Limb (tissue), 2 donors: ENCODE measurements at regions not wholly inside any gene's neighbourhood (a gene's known extent, or its start where the extent isn't known, plus 50 kb on each side); places are given as distances from the start of the nearest gene placed in this dataset.

Experiments used
- DNase-seq, 2 donors: peaks; one replicate each; pipeline ENCODE4 v3.0.0-alpha.2; 2016; ENCODE audit errors: extremely low spot score in 2 of 2

DNA sequence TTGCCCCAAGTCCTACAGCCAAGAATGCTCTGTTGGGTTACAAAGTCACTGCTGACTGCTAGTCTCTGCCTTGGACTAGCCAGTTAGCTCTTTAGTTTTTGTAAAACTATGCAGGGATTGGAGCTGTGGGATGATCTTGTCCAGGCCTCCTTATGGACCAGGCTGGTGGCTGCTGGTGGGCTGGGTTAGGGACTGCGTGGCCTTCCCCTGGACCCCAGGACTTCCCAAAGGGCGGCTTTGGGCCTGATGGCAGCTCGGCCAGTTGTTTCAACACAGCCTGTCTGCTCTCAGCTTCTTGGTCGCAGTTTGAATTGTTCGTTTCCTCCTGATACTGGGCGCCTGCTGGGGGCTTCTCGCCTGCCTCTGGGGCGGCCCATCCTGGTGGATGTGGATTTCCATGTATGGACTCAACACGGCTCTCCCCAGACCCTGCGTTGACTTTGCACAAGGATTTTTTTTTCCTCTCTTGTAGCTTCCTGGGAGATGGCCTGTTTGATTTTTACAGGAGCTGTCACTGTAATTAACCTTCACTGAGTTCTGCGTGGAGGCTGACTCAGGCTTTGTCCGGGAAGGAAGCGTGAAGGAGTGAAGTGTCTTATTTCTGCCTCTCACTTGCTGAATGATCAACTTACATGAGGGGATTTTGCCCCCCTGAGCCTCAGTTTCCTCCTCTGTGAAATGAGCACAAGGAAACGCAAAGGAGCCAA, 91.9 kb upstream of the NEURL1B start:
- DNase-seq, result no peak

DNA sequence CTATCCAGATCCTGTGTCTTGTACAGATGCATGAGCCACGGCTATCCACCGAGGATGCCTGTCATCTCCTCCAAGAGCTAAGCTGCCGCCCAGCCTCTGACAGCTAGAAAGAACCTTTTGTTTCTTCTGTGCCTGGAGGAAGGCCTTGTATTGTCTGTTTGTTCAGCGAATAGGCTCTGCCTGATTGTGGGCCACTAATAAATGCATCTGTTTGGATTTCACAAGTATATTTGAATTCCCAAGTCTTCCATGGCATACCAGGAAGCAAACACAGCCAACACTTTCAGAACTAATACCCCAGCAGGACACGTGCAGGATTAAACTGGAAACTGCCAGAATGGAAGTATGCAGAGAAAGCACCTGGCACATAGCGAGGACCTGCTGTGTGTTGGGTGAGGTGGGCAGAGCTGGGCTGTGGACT, 92.7 kb upstream of the NEURL1B start:
- DNase-seq, result no peak

DNA sequence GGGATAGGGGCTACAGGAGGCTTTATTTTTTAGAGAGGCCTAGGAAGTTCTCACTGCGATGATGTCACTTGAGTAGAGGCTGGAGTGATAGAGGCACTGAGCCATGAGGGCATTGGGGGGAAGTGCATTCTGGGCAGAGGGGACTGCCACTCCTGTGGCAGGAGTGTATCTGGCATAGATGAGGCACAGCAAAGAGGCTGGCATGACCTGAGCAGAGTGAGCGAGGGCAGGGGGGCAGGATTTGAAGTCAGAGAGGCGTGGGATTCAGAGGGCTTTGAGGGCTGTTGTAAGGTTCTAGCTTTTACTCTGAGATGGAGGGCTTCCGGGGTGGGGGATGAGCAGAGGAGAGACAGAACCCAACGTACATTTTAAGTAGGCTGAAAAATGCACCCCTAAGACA, 91.9 kb upstream of the SH3PXD2B start:
- no peak for DNase-seq

DNA sequence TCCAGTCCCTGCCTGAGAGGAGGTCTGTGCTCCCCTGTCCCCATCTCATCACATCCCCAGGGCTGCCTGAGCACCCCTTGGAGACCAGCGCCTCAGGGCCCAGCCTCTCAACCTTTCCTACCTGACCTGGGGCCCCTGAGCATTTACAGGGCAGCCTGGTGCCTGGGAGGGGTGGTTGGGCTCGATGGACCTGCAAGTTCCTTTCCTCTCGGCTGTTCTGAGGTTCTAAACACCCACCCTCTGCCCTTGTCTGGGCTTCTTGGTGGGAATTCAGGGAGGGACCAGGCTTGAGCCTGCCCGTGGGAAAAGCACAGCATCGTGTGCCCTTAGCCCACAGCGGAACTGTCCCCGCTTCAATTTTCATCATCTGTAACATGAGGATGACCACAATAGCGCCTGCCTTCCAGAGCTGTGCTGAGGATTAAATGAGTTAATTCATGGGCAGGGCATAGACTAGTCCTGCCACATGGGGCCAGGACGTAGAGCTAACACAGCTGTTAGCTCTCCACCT, 91.0 kb upstream of the SH3PXD2B start:
- DNase-seq, result no peak

DNA sequence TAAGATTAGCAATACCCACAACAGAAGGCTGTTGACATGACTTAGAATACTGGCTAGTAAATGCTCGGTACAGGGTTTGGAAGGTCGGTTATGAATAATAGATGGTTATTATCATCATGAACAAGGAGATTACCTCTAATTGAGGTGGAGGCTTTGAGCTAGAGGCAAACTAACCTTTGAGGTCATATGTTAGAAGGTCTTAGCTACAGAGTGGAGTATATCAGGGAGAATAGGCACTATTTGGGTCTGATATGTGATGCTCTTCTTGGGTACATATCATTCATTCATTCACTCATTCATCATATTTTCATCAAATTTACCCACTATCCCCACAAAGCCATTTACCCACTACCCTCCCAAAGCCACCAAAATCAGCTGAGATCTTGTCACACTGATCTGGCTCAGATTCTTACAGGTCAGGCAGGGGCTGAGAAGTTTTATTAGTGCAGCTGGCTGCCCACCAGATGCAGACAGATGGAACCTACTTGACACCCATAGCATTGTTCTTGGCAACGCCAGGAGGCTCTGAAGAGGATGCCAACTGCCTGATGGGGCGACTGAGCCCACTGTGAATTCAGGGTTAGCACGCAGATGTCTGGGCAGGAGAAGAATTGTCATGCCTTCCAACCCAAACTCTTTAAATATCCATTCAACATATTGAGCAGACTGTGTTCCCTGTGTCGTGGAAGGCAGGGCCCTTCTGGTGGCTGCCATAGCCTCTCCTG, 90.2 kb upstream of the SH3PXD2B start:
- DNase-seq, result peak in 1 of 2 donors; percentile 38

DNA sequence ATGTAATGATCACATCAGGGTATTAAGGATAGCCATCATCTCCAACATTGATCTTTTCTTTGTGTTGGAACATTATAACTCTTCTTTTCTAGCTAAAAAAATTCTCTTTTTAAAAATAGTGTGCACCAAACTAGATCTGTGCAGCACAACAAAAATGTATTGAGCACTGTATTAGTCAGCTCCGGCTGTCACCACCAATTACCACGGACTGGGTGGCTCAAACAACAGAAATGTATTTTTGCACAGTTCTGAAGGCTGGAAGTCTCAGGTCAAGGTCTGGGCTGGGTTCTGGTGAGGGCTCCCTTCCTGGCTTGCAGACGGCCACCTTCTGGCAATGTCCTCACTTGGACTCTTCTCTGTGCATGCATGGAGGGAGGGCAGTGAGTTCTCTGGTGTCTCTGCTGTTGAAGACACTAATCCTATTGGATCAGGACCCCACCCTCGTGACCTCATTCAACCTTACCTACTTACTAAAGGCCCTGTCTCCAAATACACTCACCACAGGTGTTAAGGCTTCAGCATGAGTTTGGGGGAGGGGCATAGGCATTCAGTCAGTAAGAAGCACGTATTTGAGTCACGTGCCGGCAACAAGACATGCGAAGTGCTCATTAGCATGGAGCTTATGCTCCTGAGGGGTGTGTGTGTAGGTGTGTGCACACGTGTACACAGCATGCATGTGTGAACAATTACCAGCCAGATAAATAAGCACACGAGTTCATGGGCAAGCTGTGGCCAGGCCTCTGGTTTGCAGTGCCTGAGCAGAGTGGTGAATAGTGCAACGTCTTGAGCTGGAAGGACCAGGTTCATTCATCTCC, 89.4 kb upstream of the SH3PXD2B start:
- DNase-seq, result peak in 1 of 2 donors; percentile 6

DNA sequence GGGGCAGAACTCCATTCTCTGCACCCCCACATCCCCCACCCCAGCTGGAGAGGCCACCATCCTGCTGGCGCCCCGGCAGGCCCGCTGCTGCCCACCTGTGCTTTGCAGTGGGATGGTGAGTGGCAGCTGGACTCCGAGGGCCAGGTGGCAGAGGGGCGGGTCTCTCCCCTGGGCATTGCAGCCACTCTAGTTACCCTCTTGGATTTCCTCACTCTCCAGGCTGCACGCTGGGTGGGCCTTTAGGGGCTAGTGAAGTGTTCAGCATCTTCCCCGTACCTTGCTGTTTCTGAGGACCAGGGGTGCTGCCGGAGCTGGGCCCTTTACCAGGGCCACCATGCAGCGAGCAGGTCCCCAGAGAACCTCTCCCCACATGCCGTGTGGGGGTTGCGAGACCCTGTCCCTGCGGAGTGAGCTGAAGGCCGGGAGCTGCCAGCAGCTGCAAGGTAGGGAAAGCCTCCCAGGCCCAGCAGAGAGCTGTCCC, 88.4 kb upstream of the SH3PXD2B start:
- DNase-seq, result peak in 1 of 2 donors; percentile 38

DNA sequence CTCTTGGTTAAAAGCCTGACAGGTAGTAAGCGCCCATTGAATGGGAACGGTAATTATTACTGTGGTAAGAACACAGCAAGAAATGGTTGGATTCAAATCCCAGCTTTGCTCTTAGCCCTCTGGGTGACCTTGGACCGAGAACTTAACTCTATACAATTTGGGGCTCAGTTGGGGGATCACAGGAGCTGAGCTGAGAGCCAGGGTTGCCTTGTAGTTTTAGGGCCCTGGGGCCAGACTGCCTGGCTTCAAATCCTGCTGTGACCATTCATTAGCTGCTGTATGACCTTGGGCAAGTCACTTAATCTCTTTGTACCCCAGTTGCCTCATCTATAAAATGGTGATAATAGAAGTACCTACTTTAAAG, 87.4 kb upstream of the SH3PXD2B start:
- peak in 1 of 2 donors; percentile 12 for DNase-seq

DNA sequence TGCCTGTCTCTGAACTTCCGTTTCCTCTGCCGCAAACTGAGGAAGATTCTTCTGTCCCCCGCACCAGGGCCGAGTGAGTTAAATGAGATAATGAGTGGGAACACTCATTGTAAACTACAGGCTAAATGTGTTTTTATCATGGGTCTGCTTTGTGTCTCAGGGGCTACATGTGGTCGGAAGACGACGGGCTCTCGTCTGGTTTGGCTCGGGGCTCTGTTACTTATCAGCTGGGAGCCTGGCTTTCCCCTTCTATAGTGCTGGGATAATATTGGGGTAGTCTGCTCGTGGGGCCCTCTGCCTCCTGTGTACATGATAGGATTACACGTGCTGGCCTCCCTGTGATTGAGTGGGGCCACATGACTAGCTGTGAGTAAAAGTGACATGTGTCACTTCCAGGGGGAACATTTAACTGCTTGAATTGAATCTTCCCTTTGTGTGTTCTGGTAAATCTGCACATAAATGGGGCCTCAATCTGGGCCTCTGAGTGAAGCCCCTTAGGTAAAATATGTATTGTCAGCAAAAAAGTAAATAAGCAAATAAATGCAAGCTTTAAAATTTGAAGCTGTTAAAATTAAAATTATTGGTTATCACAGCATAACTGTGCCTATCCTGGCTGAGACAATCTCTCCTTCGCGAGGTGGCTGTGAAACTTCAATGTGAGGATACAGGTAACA, 86.9 kb upstream of the SH3PXD2B start:
- DNase-seq, result peak in 1 of 2 donors; percentile 36

DNA sequence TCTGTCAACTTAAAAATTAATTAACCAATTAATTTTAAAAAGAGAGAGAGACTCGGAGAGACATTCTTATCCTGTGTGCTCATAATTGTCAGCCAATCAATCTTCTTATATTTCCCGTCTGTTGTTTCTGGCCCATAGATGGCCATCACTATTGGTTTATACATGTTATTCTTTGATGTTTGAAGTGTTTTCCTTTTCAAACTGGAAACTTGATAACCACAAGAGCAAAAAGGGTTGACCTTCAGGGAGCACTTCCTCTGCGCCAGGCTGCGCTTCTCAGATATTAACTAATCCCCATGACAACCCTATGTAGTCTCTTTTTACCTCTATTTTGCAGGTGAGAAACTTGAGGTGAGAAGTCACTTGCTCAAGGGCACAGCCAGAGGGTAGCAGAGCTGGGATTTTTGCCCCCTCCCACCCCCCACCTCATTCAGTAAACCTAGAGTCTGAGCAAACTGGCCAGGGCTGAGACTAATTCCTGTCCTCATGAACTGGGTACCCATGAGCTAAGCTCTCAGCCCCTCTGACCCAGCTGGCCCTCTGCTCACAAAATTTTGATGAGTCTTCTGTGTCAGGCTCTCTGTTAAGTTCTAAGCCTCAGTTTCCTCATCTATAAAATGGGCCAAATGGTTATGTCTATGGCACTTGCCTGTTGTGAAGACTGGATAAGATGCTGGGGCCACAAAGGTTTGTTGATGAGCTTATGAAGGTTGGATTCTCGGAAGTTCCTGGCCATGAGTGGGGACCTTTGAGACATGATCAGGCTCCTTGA, 86.0 kb upstream of the SH3PXD2B start:
- peak in 1 of 2 donors; percentile 9 for DNase-seq

DNA sequence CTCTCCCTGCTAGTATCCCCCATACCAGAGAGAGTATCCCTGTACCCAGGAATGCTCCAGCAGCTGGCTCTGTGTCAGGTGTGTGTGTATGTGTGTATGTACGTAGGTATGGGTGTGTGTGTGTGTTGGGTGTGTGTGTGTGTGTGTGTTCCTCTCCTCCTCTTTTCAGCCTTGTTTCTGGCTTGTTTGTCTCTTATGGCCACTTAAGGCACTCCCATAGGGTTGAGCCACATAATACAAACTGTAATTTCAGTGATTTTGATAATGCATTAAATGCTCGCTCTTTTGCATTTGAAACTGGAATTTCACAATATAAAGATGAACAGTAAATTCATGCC, 80.8 kb upstream of the SH3PXD2B start:
- no peak for DNase-seq

DNA sequence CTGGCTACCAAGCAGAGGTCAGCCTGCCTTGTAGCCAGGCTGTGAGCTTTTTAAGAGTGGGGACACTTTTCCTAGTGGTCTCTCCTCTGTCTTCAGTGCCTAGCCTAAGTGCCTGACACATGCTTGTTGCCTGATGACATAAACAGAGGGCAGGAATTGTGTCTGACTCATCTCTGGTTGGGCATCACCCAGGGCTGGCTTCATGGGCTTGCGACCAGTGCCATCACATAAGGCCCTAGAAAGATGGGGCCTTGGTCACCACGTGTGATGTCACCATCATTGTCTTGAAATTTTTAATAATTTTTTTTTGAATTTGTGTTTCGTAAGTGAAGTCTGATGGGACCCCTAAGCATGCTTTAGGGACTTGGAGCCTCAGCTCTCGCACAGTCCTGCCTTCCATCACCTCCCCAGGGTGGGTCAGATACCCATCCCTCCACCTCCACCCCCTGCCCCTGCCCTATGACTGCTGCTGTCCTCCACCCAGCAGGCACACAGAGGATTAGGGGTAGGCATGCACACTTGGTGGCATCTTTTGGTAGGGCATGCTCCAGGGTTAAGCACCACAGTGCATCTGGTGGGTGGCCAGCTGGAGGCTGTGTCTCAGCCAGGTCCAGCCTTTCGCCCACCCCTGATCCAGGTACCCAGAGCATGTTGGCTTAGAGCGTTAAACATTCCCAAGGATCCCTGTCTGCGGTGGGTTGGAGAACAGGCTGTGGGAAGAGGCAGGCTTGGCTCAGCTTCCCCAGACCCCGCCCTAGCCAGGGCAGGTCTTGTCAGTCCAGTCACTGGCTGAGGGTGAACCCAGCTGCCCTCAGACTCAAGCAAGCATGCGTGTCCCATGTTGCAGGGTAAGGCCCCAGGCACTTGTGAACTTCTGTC, 80.1 kb upstream of the SH3PXD2B start:
- DNase-seq, result no peak

DNA sequence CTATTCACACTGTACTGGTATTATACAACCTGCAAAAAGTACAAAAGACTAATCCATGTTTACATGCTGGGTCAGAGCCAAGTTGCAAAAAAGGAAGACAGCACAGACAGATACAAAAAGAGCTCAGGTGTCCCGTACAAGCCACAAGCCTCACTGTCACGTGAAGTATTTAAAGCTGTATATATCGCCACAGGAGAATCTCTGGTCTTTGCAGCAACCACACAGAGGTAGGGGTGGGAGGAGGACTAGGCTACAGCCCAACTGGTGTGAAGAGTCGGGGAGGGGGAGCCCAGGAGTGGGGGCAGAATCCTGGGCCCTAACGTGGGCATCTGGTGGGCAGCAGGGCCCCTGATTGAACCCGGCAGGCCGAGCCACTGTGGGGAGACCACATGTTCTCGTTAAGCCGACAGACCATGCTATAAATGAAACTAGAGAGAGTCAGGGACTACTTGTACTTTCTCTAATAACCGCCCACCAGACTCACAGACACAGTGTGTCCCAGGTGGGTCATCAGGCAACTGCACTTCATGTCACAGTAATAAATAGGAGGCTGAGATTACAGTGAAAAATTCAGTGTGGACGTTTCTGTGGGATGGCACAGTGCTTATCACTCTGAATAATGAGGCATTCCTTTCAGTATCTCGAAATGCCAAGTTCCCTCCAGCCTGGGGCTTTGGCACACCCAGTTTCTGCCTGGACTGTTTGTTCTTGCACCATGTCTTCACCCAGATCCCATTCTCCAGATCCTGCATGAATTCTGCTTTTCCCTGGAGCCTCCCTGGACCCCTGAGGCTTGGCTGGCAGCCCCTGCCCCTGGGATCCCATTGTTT, 79.3 kb upstream of the SH3PXD2B start:
- DNase-seq, result no peak

DNA sequence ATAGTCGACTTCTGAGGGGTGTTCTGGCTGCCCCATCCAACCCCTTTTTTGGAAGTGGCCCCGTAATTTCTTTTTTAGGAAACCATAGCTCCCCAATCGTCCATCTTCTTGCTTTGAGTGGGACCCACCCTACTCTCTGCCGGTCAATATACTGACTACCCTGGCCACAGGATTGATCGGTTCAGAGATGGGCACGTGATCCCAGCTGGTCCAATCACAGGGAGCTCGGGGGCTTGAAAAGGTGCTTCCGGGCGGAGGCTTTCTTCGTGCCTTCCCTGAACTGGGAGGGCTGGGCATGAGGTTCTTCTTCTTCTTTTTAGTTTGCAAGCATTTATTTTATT, 78.7 kb upstream of the SH3PXD2B start:
- DNase-seq, result peak in 1 of 2 donors; percentile 16

DNA sequence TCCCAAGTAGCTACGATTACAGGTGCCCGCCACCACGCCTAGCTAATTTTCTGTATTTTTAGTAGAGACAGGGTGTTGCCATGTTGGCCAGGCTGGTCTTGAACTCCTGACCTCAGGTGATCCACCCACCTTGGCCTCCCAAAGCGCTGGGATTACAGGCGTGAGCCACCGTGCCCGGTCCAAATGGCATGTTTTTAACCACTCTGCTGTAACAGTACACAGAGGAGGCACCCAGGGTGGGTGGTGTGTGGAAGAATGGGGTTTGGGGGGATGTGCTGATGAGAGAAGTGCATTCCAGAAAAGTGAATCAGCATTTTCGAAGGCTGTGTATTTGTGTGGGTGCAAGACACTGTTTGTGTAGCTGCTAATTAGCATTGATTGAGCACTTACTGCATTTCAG, 78.1 kb upstream of the SH3PXD2B start:
- DNase-seq, result peak in 1 of 2 donors; percentile 6

DNA sequence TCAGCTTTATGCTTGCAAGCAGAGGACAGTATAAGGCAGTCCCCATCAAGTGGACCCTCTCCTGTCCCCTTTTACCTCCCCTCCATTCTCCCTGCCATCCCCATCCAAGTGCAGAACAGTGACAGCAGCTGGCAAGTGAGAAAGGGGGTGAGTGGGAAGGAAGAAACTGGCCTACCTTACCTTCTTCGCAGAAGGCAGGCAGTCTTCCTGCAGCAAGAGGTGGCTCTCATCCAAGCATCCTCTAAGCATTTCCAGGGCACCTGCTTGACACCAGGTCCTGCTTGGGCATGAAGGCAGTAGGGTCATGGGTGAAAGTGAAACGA, 77.3 kb upstream of the SH3PXD2B start:
- peak in 1 of 2 donors; percentile 11 for DNase-seq

DNA sequence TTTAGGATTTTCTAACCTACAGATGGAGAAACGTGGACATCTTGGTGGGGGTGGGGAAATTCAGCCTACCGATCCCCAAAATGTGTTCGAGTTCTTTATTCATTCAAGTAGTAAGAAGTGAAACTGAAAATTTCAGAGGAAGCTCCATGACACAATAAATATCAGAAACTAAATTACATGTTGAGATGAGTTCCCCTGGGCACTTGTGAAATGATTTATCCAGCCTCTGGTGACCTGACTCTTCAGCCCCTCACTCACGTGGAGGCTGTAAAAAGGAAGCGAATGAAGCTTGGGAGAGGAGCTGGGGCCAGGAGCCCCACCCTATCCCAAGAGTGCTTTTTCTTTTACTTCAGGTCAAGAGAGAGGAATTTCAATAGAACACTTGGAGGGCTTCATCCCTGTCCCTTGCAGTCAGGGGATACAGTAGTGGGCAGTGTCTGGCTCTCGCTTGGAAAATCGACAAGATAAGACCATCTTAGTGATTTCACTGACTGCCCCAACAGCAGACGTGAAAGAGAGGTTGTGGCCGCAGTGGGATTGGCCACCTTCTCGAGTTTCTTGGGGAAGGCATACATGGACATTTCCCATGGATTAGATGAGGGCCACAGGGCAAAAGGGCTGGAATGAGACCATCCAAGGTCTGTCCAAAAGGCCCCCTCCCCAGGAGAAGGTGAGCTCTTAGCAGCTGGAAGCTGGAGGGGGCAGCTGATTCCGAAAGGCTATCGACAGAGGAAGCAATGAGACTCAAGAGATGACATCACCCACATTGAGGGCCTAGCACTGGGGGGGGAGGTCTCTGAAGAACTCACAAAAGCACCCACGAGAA, 76.8 kb upstream of the SH3PXD2B start:
- no peak for DNase-seq

DNA sequence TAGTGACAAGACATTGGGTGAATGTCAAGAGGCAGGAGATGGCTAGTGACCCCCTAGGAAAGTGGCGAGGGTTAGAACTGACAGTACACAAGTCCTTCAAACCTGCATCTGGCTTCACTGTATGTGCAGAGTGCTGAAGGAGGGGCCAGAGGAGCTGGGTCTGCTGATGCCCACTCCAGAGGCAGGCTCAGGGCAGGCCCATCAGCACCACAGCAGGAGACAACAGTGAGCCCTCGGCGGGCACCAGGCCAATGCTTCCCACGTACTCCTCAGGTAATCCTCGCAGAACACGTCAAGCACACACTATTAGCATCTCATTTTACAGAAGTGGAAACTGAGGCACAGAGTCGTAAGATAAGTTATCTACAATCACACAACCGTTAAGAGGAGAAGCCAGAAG, 76.1 kb upstream of the SH3PXD2B start:
- no peak for DNase-seq
